ENCODE measurements at regions not wholly inside any gene's neighbourhood (a gene's known extent, or its start where the extent isn't known, plus 50 kb on each side); places are given as distances from the start of the nearest gene placed in this dataset.

DNA sequence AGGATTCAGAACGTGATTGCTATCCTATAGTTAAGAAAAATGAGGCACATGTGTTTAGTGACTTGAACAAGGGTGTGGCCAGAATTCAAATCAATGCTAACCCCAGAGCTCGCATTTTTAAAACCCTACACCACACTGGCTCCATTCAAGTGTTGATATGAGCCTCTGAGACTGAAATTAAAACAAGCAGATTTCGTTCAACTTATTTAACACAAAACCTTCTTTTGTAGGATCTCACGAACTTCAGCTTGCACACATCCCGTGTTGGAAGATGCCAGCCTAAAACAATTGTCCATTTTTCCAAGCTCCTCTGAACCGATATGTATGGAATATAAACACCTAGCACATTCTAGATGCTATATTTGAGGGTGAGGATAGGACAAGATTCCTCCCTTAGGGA, 231.0 kb upstream of the IRX5 start:
- Histone ChIP-seq H3K4me1 (ENCODE audit: insufficient read depth) (no peaks in the 10 kb centered on the region), H3K27me3 (no peaks in the 10 kb centered on the region), H3K9me3 (no peaks in the 10 kb centered on the region), H3K4me3 (no peak overlapping the region), H3K36me3 (no peaks in the 10 kb centered on the region), H3K27ac (no peak overlapping the region)
- no peak for DNase-seq
- 75 to 86% (median 76%) methylated on average over 6 of the region's 6 CpGs for WGBS, 3 donors
- intact Hi-C loops (cut with DNase I): no loop called here
- TF ChIP-seq EP300 (IDR thresholded peaks at IDR 0.05) (no peak), POLR2A (IDR thresholded peaks at IDR 0.05) (no peak)
- TF ChIP-seq, protein P1, sequence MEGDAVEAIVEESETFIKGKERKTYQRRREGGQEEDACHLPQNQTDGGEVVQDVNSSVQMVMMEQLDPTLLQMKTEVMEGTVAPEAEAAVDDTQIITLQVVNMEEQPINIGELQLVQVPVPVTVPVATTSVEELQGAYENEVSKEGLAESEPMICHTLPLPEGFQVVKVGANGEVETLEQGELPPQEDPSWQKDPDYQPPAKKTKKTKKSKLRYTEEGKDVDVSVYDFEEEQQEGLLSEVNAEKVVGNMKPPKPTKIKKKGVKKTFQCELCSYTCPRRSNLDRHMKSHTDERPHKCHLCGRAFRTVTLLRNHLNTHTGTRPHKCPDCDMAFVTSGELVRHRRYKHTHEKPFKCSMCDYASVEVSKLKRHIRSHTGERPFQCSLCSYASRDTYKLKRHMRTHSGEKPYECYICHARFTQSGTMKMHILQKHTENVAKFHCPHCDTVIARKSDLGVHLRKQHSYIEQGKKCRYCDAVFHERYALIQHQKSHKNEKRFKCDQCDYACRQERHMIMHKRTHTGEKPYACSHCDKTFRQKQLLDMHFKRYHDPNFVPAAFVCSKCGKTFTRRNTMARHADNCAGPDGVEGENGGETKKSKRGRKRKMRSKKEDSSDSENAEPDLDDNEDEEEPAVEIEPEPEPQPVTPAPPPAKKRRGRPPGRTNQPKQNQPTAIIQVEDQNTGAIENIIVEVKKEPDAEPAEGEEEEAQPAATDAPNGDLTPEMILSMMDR (IDR thresholded peaks at IDR 0.05): no peak

DNA sequence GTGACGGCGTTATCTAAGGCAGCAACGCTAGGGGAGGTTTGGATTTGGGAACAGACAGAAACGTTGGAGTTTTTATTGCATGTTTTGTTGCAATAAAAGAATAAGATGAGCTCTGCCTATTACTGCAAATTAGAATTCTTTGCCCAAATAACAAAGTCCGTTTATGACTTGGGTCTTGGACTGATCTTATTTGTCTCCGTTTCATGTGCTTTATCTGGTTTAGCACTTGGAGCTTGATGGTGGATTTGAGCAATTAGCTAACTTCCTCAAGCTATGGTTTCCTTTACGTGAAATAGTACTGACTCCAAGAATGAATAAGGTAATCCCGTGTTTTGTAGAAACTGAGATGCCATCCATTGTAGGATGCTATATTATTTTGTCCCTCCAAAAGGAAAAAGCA, 233.0 kb upstream of the IRX5 start:
- intact Hi-C loops (cut with DNase I): no loop called here
- DNase-seq: no peak
- no peak for TF ChIP-seq POLR2A (IDR thresholded peaks at IDR 0.05)
- no peak for TF ChIP-seq EP300 (IDR thresholded peaks at IDR 0.05)
- TF ChIP-seq, protein P1 (IDR thresholded peaks at IDR 0.05): no peak
- no peaks in the 10 kb centered on the region for H3K36me3 ChIP-seq
- WGBS, 3 donors: 58 to 62% (median 58%) methylated on average over 8 of the region's 8 CpGs
- no peak overlapping the region for H3K27ac ChIP-seq
- H3K4me1 ChIP-seq (ENCODE audit: insufficient read depth): no peaks in the 10 kb centered on the region
- no peaks in the 10 kb centered on the region for H3K9me3 ChIP-seq
- H3K27me3 ChIP-seq: no peaks in the 10 kb centered on the region
- H3K4me3 ChIP-seq: no peak overlapping the region

DNA sequence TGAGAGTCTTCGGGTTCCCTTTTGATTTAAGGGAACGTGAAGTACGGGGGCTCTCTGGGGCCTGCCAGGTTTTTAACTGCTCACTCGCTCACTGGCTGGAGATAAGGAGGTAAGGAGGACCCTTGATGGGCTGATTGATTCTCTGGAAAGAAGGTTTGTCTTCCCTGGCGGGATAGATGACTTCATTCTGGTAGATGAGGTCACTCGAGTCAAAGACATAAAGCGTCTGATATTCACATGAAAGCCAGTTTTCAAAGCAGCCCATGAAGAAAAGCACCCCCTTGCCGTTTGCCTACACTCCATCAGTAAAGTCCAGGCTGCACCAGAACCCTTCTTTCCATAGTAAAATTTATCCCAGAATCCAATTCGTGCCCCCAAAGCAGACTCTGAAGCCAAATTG, 233.7 kb upstream of the IRX5 start:
- TF ChIP-seq, protein P1 (IDR thresholded peaks at IDR 0.05): no peak
- no peak for TF ChIP-seq POLR2A (IDR thresholded peaks at IDR 0.05)
- TF ChIP-seq EP300 (IDR thresholded peaks at IDR 0.05): no peak
- WGBS, 3 donors: 23 to 29% (median 27%) methylated on average over 9 of the region's 9 CpGs
- Histone ChIP-seq H3K9me3 (no peaks in the 10 kb centered on the region), H3K27me3 (no peaks in the 10 kb centered on the region), H3K36me3 (no peaks in the 10 kb centered on the region), H3K27ac (no peak overlapping the region), H3K4me3 (no peak overlapping the region), H3K4me1 (ENCODE audit: insufficient read depth) (no peaks in the 10 kb centered on the region)
- intact Hi-C loops (cut with DNase I): no loop called here
- DNase-seq: no peak

DNA sequence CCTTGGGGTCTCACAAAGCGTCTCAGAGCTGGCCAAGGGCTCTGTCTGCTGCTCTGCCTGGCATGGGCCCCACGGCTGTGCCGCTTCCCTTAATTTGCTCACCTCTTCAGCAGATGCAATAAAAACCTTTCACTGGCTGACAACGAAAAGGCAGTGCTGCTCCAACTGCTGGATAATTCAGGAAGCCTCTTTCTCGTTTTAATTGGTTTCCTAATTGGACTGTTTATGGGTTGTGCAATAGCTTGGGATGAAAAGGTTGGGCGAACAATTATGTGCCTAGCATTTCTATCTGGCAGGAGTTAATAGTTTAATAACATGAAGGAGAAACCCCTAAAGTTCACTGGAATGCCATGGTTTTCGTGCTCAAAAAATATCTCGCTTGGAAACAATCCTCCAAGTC, 234.1 kb upstream of the IRX5 start:
- no peaks in the 10 kb centered on the region for H3K27me3 ChIP-seq
- H3K36me3 ChIP-seq: no peaks in the 10 kb centered on the region
- intact Hi-C loops (cut with DNase I): no loop called here
- H3K27ac ChIP-seq: no peak overlapping the region
- TF ChIP-seq POLR2A (IDR thresholded peaks at IDR 0.05): no peak
- TF ChIP-seq, protein P1 (IDR thresholded peaks at IDR 0.05): no peak
- TF ChIP-seq EP300 (IDR thresholded peaks at IDR 0.05): no peak
- H3K9me3 ChIP-seq: no peaks in the 10 kb centered on the region
- H3K4me1 ChIP-seq (ENCODE audit: insufficient read depth): no peaks in the 10 kb centered on the region
- H3K4me3 ChIP-seq: no peak overlapping the region
- no peak for DNase-seq
- 22 to 31% (median 22%) methylated on average over 8 of the region's 8 CpGs for WGBS, 3 donors

DNA sequence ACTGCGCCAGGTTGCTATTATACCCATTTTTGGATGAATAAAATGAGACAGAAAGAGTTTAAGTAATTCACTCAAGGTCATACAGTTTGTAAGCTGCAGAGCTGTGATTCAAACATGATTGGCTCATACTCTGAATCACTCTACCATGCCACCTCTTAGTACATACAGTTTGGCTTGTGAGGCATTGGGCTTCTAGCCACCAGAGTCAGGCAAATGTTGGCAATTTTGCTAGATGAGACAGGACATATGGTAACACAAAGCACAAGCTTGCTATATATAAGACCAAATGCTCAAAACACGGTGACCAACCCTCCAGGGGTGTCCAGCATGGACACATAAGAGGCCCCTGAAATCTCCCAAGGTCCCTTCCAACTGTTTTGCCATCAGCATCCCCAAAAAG, 236.0 kb upstream of the IRX5 start:
- H3K4me1 ChIP-seq (ENCODE audit: insufficient read depth): no peaks in the 10 kb centered on the region
- DNase-seq: no peak
- H3K27ac ChIP-seq: no peak overlapping the region
- no peaks in the 10 kb centered on the region for H3K9me3 ChIP-seq
- 70 to 89% (median 80%) methylated on average over 2 of the region's 2 CpGs for WGBS, 3 donors
- TF ChIP-seq POLR2A (IDR thresholded peaks at IDR 0.05) (no peak), EP300 (IDR thresholded peaks at IDR 0.05) (no peak)
- TF ChIP-seq, protein P1 (IDR thresholded peaks at IDR 0.05): no peak
- no peaks in the 10 kb centered on the region for H3K36me3 ChIP-seq
- intact Hi-C loops (cut with DNase I): no loop called here
- H3K4me3 ChIP-seq: no peak overlapping the region
- H3K27me3 ChIP-seq: no peaks in the 10 kb centered on the region

Measured in ovary (tissue), 7 donors.